ENCODE measurements at regions not wholly inside any gene's neighbourhood (a gene's known extent, or its start where the extent isn't known, plus 50 kb on each side); places are given as distances from the start of the nearest gene placed in this dataset.

- no peak for ATAC-seq
- TF ChIP-seq GLIS3 (CRISPR knock-in tag; IDR thresholded peaks at IDR 0.05) (no peak), PPARA (CRISPR knock-in tag; IDR thresholded peaks at IDR 0.05; ENCODE audit: borderline replicate concordance) (no peak), CSRNP3 (CRISPR knock-in tag; IDR thresholded peaks at IDR 0.05) (no peak), ARNTL (CRISPR knock-in tag; IDR thresholded peaks at IDR 0.05; ENCODE audit: borderline replicate concordance, low read depth) (no peak), ISL1 (CRISPR knock-in tag; IDR thresholded peaks at IDR 0.05) (no peak), ZC3H10 (CRISPR knock-in tag; IDR thresholded peaks at IDR 0.05) (no peak), ESRRG (CRISPR knock-in tag; IDR thresholded peaks at IDR 0.05) (no peak), BACH2 (CRISPR knock-in tag; IDR thresholded peaks at IDR 0.05; ENCODE audit: borderline replicate concordance) (no peak), TSHZ2 (CRISPR knock-in tag; IDR thresholded peaks at IDR 0.05) (no peak), ZNF565 (CRISPR knock-in tag; conservative IDR thresholded peaks at IDR 0.05; ENCODE audit: low read depth) (no peak), PATZ1 (CRISPR knock-in tag; IDR thresholded peaks at IDR 0.05; ENCODE audit: borderline replicate concordance) (no peak), CSDC2 (CRISPR knock-in tag; IDR thresholded peaks at IDR 0.05) (no peak), OSR1 (CRISPR knock-in tag; IDR thresholded peaks at IDR 0.05) (no peak), POU6F1 (CRISPR knock-in tag; IDR thresholded peaks at IDR 0.05; ENCODE audit: borderline replicate concordance, low read depth) (no peak), ZFP30 (CRISPR knock-in tag; IDR thresholded peaks at IDR 0.05) (no peak)
Measured at GRCh38 chr13:109677206-109677605, 109.2 kb downstream of the IRS2 start.

- ATAC-seq = no peak
- TF ChIP-seq CSRNP3 (CRISPR knock-in tag; IDR thresholded peaks at IDR 0.05) = no peak
- no peak for TF ChIP-seq OSR1 (CRISPR knock-in tag; IDR thresholded peaks at IDR 0.05)
- TF ChIP-seq ESRRG (CRISPR knock-in tag; IDR thresholded peaks at IDR 0.05) = no peak
- no peak for TF ChIP-seq ZFP30 (CRISPR knock-in tag; IDR thresholded peaks at IDR 0.05)
- TF ChIP-seq POU6F1 (CRISPR knock-in tag; IDR thresholded peaks at IDR 0.05; ENCODE audit: borderline replicate concordance, low read depth) = no peak
- no peak for TF ChIP-seq ZNF8 (CRISPR knock-in tag; IDR thresholded peaks at IDR 0.05)
Measured at GRCh38 chr13:109673477-109673876, 112.9 kb downstream of the IRS2 start.

GRCh38 chr13:109672545-109672944 lies 113.8 kb downstream of the IRS2 start:
- no peak for ATAC-seq
- TF ChIP-seq OSR1 (CRISPR knock-in tag; IDR thresholded peaks at IDR 0.05) = no peak
- TF ChIP-seq ZFP30 (CRISPR knock-in tag; IDR thresholded peaks at IDR 0.05) = no peak
- TF ChIP-seq ARNTL (CRISPR knock-in tag; IDR thresholded peaks at IDR 0.05; ENCODE audit: borderline replicate concordance, low read depth) = no peak
- TF ChIP-seq ZNF565 (CRISPR knock-in tag; conservative IDR thresholded peaks at IDR 0.05; ENCODE audit: low read depth) = no peak
- no peak for TF ChIP-seq TCF4 (CRISPR knock-in tag; IDR thresholded peaks at IDR 0.05; ENCODE audit: borderline replicate concordance)
- no peak for TF ChIP-seq SNAI2 (CRISPR knock-in tag; IDR thresholded peaks at IDR 0.05)
- TF ChIP-seq ZNF70 (CRISPR knock-in tag; IDR thresholded peaks at IDR 0.05) = no peak
- TF ChIP-seq ZFP3 (CRISPR knock-in tag; IDR thresholded peaks at IDR 0.05) = no peak
- TF ChIP-seq BACH2 (CRISPR knock-in tag; IDR thresholded peaks at IDR 0.05; ENCODE audit: borderline replicate concordance) = no peak
- no peak for TF ChIP-seq PPARA (CRISPR knock-in tag; IDR thresholded peaks at IDR 0.05; ENCODE audit: borderline replicate concordance)
- no peak for TF ChIP-seq ESRRG (CRISPR knock-in tag; IDR thresholded peaks at IDR 0.05)
- TF ChIP-seq CREB5 (CRISPR knock-in tag; IDR thresholded peaks at IDR 0.05; ENCODE audit: low read depth) = no peak
